ENCODE measurements at regions not wholly inside any gene's neighbourhood (a gene's known extent, or its start where the extent isn't known, plus 50 kb on each side); places are given as distances from the start of the nearest gene placed in this dataset.
"Not testable (repeated sequence)": the region's sequence is repeated elsewhere in the genome, so short reads cannot be mapped to it uniquely, and the experiment has no call there.

GRCh38 chr9:31415164-31415563 lies 969.3 kb upstream of the ACO1 start:
- DNase-seq: no peak

DNA sequence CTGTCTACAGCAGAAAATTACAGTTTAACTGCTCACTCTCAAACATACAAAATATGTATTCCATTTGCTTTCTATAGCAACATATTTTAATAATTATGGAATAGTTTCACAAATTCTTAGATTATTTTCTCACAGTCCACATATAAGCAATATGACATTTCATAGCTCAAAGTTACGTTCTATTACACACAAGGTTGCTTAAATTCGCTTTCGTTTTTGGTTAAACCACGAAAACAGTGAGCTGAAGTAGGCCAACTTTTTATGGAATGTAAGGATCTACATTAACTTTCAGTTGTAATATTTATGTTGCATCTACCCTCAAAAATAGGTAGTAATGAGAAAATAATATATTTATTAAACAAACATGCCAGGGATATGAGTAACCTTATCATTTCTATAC lies 966.0 kb upstream of the ACO1 start:
- no peak for DNase-seq

GRCh38 chr9:31443630-31444457 lies 940.6 kb upstream of the ACO1 start:
- DNase-seq: not testable (repeated sequence)

- no peak for DNase-seq
These were observed 939.1 kb upstream of the ACO1 start for GRCh38 chr9:31445357-31445756.

GRCh38 chr9:31445960-31446359 lies 938.5 kb upstream of the ACO1 start:
- no peak for DNase-seq

GRCh38 chr9:31467075-31467474 lies 917.4 kb upstream of the ACO1 start:
- DNase-seq: no peak

GRCh38 chr9:31470051-31470450 lies 914.4 kb upstream of the ACO1 start:
- DNase-seq: no peak

DNA sequence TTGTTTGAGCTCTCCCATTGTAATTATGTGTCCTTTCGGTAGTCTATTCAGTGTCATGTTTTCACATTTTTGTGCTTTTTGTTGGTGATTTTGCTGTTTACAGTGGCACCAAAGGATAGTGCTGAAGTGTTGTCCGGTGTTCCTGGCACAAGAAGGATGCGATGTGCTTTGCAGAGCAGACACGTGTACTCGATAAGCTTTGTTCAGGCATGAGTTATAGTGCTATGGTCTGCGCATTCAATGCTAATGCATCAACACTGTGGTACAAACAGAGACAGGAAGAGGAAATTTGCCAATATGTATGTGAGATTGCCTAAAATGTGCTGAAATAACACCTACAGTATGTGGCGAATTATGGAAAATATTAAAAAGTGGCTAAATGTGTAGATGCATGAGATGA lies 913.4 kb upstream of the ACO1 start:
- no peak for DNase-seq

GRCh38 chr9:31486630-31487029 lies 897.8 kb upstream of the ACO1 start:
- DNase-seq: no peak

GRCh38 chr9:31490551-31491106 lies 893.8 kb upstream of the ACO1 start:
- DNase-seq: no peak

- no peak for DNase-seq
These were observed 892.2 kb upstream of the ACO1 start for GRCh38 chr9:31492229-31492628.

GRCh38 chr9:31500422-31500821 lies 884.0 kb upstream of the ACO1 start:
- no peak for DNase-seq

DNA sequence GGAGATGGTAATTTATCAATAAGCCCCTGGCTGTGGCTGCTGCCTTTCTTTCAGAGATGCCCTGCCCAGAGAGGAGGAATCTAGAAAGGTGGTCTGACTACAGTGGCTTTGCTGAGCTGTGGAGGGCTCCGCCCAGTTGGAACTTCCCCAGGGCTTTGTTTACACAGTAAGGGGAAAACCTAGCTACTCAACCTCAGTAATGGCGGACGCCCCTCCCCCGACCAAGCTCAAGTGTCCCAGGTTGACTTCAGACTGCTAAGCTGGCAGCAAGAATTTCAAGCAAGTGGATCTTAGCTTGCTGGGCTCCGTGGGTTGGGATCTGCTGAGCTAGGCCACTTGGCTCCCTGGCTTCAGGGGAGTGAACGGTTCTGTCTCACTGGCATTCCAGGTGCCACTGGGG lies 865.4 kb upstream of the ACO1 start:
- peak in 1 of 5 experiments; percentile 21 for DNase-seq

- DNase-seq: no peak
These were observed 865.0 kb upstream of the ACO1 start for GRCh38 chr9:31519424-31519823.

DNA sequence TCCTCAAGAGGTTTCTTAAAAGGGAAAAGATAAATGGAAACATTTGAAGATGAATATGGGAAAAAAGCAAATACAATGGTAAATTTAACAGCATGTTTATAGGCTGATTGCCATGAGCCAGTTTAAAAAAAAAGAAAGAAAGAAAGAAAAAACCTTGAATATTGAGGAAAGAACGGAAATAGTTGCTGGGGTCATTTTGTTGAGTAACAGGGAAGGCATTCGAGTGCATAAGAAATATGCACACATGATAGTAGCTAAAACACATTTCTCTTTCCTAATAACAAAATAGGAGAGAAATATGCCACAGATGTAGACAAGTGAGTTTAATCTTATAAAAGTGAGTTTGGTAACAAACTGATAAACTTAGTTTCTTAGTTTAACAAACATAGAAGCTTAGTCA lies 864.6 kb upstream of the ACO1 start:
- DNase-seq: no peak

DNA sequence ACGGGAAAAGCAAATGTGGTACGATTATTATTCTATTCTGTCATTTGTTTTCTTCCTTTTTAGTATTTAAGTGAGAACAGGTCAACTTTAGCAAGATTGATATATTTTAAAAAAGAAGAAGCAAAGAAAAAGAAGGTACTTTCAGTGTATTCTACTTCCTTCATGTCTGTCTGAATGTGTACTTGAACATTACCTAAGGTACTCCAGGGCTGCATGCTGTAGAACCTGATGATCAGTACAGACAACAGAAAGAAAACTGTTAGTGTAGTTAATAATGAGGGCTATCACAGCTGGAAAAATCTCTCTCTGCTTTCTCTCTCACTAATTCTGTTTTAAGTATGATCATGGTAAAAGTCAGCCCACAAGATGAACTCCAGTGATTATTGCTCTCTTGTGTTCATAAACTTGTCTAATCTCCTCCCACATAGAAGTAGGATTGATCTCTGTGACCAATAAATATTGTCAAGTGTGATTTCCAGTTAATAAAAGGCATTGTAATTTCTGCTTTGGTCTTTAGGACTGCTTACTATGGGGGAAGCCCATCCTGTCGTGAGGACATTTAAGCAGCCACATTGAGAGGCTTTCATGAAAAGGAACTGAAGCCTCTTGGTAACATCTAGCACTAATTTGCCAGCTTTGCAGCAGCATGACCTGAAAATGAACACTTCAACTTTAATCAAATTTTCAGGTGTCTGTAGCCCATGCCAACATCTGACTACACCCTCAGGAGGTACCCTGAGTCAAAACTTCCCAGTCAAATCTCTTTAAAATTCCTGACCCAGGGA lies 864.0 kb upstream of the ACO1 start:
- DNase-seq: no peak

- DNase-seq: no peak
These were observed 848.8 kb upstream of the ACO1 start for GRCh38 chr9:31535651-31536050.

DNA sequence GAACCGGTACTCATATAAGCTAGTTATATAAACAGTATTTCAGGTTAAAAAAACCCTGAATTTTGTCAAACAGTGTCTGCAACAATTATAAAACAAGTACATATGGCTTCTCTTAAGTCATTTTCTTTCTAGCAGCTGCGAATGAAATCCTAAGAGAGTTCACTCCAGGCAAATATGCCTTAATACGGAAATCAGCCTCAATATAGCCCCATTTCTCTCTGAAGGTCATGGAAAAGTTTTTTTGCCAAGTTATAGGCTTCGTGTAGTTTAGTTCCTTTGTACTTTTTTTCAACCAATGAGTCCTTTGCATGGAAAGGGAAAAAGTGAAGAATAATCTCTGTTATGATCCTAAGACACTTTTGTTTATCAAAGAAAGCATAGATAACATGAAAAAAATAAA lies 848.0 kb upstream of the ACO1 start:
- no peak for DNase-seq

DNA sequence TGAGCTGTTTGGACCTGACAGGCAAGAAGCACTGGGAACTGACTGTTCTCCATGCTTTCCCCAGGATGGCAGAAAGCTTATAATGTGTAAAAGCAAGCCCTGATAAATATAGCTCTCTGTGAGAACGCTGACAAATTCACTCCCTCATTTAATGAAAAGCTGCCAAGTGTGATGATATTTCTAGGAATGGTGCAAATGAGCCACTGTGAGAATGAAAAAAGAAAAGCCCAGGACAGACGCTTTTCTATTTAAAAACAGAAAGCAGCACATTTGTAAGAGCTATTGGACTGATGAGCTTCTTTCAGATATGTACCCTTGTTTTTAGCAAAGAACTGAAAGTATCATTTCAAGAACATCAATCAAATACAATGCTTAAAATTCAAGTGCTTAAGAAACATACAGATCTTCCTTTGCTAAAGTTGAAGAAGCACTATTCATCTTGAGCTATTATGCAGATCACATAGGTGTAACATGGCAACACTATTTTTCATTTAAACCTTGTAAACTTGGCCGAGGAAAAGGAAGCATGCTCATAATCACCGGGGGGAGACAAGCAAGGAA lies 842.6 kb upstream of the ACO1 start:
- DNase-seq: no peak

- peak in 1 of 5 experiments; percentile 92 for DNase-seq
These were observed 841.9 kb upstream of the ACO1 start for GRCh38 chr9:31542384-31543055.

- no peak for DNase-seq
These were observed 829.5 kb upstream of the ACO1 start for GRCh38 chr9:31554941-31555340.

GRCh38 chr9:31556667-31557463 lies 827.6 kb upstream of the ACO1 start:
- DNase-seq: no peak

Data from T-helper 2 cell (primary cell).